Heart left ventricle (tissue), 13 donors: ENCODE measurements at regions not wholly inside any gene's neighbourhood (a gene's known extent, or its start where the extent isn't known, plus 50 kb on each side); places are given as distances from the start of the nearest gene placed in this dataset.

Source experiments
- POLR2A ChIP-seq, 2 donors: fragments of 450-650 bp; IDR thresholded peaks; one replicate each; pipeline ENCODE4 v1.6.1; 2017; ENCODE audit warnings: antibody characterized with exemption in 2 of 2, mild to moderate bottlenecking in 2 of 2, moderate library complexity in 2 of 2
- TF ChIP-seq, protein P1 (sequence below), 12 donors: fragments of 200-600 bp; sonication (generic) in 4 of 12; IDR thresholded peaks; one replicate each; pipeline versions ENCODE4 v1.5.0 to v1.8.0; 2018 to 2022; ENCODE audit warnings: antibody characterized with exemption in 12 of 12, mild to moderate bottlenecking in 5 of 12
- donor health status: ischemic (EF 13 %, LVEDD 7.1; RV severe dilation, severe dysfunction).
- donor health status: DM: no; HTN: yes; CAD: no.
- donor health status: DM: no; HTN: no; CAD: no.
- donor health status: ischemic (EF 25% LVEDD 6.9; RV normal size, moderate dysfunction).
- donor health status: ischemic (EF 25% LVEDD 5.7; RV mildly dilated, moderate dysfunction).
- donor health status: ischemic (EF 35%, LVEDD 5.7; RV mildly dilated, moderate dysfunction).
- donor health status: nonischemic (EF 11% LVEDD 7.7; RV severe dilation, severe dysfunction).
- donor health status: DM: yes; HTN: yes; CAD: no.
- donor health status: PGD.
- donor health status: ischemic (EF 29% LVEDD 5.4; RV normal size, mild dysfunction).
- donor health status: nonischemic (EF 23%, LVEDD 6.1; RV moderate dilation, normal function).

GRCh38 chr2:38432820-38433606 lies 55.9 kb upstream of the ATL2 start:
- TF ChIP-seq, protein P1, sequence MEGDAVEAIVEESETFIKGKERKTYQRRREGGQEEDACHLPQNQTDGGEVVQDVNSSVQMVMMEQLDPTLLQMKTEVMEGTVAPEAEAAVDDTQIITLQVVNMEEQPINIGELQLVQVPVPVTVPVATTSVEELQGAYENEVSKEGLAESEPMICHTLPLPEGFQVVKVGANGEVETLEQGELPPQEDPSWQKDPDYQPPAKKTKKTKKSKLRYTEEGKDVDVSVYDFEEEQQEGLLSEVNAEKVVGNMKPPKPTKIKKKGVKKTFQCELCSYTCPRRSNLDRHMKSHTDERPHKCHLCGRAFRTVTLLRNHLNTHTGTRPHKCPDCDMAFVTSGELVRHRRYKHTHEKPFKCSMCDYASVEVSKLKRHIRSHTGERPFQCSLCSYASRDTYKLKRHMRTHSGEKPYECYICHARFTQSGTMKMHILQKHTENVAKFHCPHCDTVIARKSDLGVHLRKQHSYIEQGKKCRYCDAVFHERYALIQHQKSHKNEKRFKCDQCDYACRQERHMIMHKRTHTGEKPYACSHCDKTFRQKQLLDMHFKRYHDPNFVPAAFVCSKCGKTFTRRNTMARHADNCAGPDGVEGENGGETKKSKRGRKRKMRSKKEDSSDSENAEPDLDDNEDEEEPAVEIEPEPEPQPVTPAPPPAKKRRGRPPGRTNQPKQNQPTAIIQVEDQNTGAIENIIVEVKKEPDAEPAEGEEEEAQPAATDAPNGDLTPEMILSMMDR (IDR thresholded peaks at IDR 0.05) = no peak
- no peak for TF ChIP-seq POLR2A (IDR thresholded peaks at IDR 0.05)
